ENCODE measurements at regions not wholly inside any gene's neighbourhood (a gene's known extent, or its start where the extent isn't known, plus 50 kb on each side); places are given as distances from the start of the nearest gene placed in this dataset.

DNA sequence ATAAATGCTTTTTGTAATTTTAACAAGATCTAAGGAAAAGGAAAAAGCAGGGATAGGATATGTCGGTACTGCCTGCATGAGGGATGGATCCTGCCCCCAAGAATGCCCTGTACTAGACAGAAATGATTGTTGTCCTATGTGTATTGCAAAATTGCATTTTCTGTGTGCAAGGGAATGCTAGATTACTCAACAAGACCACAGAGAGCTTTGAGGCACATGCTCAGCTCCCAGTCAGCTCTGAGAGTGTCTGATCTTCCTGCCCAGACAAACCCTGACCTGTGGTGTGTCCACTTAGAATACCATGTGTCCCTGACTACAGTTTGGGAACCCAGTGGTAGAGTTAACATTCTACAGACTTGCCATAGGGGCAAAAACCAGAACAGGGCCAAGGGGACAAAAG, 129.2 kb upstream of the PAK3 start:
- no peak for DNase-seq
- Histone ChIP-seq H3K27ac (ENCODE audit: insufficient read depth, low read length, poor library complexity, severe bottlenecking) (no peak overlapping the region), H3K9me3 (ENCODE audit: control insufficient read depth, low read length) (no peaks in the 10 kb centered on the region), H3K27me3 (replicated peaks; ENCODE audit: control insufficient read depth, insufficient read depth, low read length, poor library complexity, severe bottlenecking) (no peaks in the 10 kb centered on the region), H3K36me3 (ENCODE audit: control insufficient read depth, insufficient read depth, low read length) (no peaks in the 10 kb centered on the region), H3K4me3 (ENCODE audit: insufficient read depth, low read depth, low read length, poor library complexity, severe bottlenecking) (no peak overlapping the region), H3K4me1 (ENCODE audit: control insufficient read depth, insufficient read depth, low read length, poor library complexity, severe bottlenecking) (no peaks in the 10 kb centered on the region)

DNA sequence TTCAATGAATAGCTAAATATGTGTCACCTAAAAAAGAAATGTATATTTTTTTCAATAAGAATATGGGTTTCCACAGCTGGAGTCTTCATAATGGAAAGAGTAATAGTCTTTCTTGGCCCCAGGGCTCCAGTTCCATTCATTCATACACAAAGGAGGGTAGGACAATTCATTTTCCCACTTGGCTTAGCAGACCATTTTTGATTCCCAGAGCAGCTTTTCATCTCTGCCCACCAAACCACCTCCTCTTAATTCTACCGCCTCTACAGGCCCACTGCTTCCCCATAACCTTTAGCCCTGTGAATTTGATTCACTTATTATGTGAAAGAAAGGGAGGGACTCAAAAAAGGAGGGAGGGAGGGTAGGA, 129.9 kb upstream of the PAK3 start:
- H3K4me1 ChIP-seq (ENCODE audit: control insufficient read depth, insufficient read depth, low read length, poor library complexity, severe bottlenecking), result no peaks in the 10 kb centered on the region
- no peak for DNase-seq
- H3K27ac ChIP-seq (ENCODE audit: insufficient read depth, low read length, poor library complexity, severe bottlenecking), result no peak overlapping the region

DNA sequence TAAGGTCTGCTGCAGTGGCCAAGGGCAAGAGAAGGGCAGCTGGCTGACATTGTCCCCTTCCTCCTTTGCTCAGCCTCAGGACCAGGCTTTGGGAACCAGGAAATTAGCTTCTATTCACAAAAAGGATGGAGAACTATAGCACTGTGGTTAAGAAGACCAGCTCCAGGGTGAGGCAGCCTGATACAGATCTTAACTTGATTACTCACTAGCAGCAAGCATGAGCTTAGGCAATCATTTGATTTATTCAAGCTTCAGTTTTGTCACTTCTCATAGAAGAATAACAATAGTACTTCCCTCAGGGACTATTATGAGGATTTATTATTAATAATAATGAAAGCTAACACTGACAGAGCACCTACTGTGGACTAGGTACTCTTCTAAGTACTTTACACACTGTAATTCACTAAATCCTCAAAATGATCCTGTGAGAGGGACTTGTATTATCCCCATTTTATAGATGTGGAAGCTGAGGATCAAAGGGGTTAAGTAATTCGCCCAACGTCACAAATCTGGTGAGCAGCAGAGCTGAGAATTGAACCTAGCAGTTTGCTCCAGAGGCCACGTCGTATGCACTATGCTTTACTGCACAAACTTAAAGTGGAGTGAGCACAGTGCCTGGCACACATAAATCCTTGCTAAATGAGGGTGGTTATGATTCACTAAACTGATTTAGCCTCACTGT, 130.4 kb upstream of the PAK3 start:
- Histone ChIP-seq H3K9me3 (ENCODE audit: control insufficient read depth, low read length) (no peaks in the 10 kb centered on the region), H3K36me3 (ENCODE audit: control insufficient read depth, insufficient read depth, low read length) (no peaks in the 10 kb centered on the region), H3K27me3 (replicated peaks; ENCODE audit: control insufficient read depth, insufficient read depth, low read length, poor library complexity, severe bottlenecking) (no peaks in the 10 kb centered on the region), H3K4me3 (ENCODE audit: insufficient read depth, low read depth, low read length, poor library complexity, severe bottlenecking) (no peak overlapping the region), H3K4me1 (ENCODE audit: control insufficient read depth, insufficient read depth, low read length, poor library complexity, severe bottlenecking) (no peaks in the 10 kb centered on the region), H3K27ac (ENCODE audit: insufficient read depth, low read length, poor library complexity, severe bottlenecking) (no peak overlapping the region)
- no peak for DNase-seq

More for the DNA sequence above, 129.9 kb upstream of the PAK3 start:
- Histone ChIP-seq H3K4me3 (ENCODE audit: insufficient read depth, low read depth, low read length, poor library complexity, severe bottlenecking) (no peak overlapping the region), H3K9me3 (ENCODE audit: control insufficient read depth, low read length) (no peaks in the 10 kb centered on the region), H3K27me3 (replicated peaks; ENCODE audit: control insufficient read depth, insufficient read depth, low read length, poor library complexity, severe bottlenecking) (no peaks in the 10 kb centered on the region), H3K36me3 (ENCODE audit: control insufficient read depth, insufficient read depth, low read length) (no peaks in the 10 kb centered on the region)

DNA sequence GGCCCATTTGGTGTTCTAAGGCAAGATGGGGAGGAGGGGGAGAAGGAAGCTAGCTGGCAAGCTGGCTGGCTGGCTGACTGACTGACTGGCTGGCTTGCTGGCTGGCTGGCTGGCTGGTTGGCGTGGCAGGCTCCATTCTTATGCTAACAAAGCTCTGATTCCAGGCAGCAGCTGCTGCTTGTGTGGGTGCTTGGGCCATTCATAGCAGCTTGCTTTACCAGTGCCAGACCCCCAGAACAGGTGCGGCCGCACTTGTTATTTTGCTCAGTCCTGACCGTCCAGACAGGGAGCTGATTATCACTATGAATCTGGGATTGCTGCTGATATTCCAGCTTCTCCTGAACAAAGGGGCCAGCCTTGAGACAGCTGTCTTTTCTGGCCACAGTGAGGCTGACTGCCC, 131.2 kb upstream of the PAK3 start:
- Histone ChIP-seq H3K27ac (ENCODE audit: insufficient read depth, low read length, poor library complexity, severe bottlenecking) (no peak overlapping the region), H3K4me1 (ENCODE audit: control insufficient read depth, insufficient read depth, low read length, poor library complexity, severe bottlenecking) (no peaks in the 10 kb centered on the region), H3K36me3 (ENCODE audit: control insufficient read depth, insufficient read depth, low read length) (no peaks in the 10 kb centered on the region), H3K4me3 (ENCODE audit: insufficient read depth, low read depth, low read length, poor library complexity, severe bottlenecking) (no peak overlapping the region), H3K9me3 (ENCODE audit: control insufficient read depth, low read length) (no peaks in the 10 kb centered on the region), H3K27me3 (replicated peaks; ENCODE audit: control insufficient read depth, insufficient read depth, low read length, poor library complexity, severe bottlenecking) (no peaks in the 10 kb centered on the region)
- DNase-seq, result no peak

DNA sequence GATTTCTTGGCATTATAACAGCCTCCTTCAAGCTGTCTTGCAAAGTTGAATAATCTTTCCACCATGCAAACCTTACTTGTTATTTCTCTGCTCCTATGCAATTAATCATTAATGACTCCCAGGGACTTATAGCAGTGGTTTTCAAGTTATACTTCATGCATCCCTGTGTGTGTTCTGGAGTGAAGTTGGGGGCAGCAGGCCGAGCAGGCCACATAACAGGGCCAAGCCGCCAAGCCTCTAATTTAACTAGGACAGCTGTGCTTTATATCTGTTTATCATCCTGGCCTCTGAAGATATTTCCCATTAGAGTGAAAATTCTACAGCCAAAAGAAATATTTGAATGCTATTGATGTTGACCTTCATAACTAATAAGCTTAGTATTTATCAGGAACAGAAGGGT, 133.5 kb upstream of the PAK3 start:
- H3K9me3 ChIP-seq (ENCODE audit: control insufficient read depth, low read length), result no peaks in the 10 kb centered on the region
- H3K36me3 ChIP-seq (ENCODE audit: control insufficient read depth, insufficient read depth, low read length), result no peaks in the 10 kb centered on the region
- no peak for DNase-seq
- no peak overlapping the region for H3K4me3 ChIP-seq (ENCODE audit: insufficient read depth, low read depth, low read length, poor library complexity, severe bottlenecking)
- no peak overlapping the region for H3K27ac ChIP-seq (ENCODE audit: insufficient read depth, low read length, poor library complexity, severe bottlenecking)
- H3K4me1 ChIP-seq (ENCODE audit: control insufficient read depth, insufficient read depth, low read length, poor library complexity, severe bottlenecking), result no peaks in the 10 kb centered on the region
- no peaks in the 10 kb centered on the region for H3K27me3 ChIP-seq (replicated peaks; ENCODE audit: control insufficient read depth, insufficient read depth, low read length, poor library complexity, severe bottlenecking)

GRCh38 chrX:110955706-110956105, 140.3 kb upstream of the PAK3 start:
- no peak overlapping the region for H3K4me3 ChIP-seq (ENCODE audit: insufficient read depth, low read depth, low read length, poor library complexity, severe bottlenecking)
- no peak for DNase-seq
- no peaks in the 10 kb centered on the region for H3K36me3 ChIP-seq (ENCODE audit: control insufficient read depth, insufficient read depth, low read length)
- H3K27ac ChIP-seq (ENCODE audit: insufficient read depth, low read length, poor library complexity, severe bottlenecking), result no peak overlapping the region
- no peaks in the 10 kb centered on the region for H3K9me3 ChIP-seq (ENCODE audit: control insufficient read depth, low read length)
- H3K27me3 ChIP-seq (replicated peaks; ENCODE audit: control insufficient read depth, insufficient read depth, low read length, poor library complexity, severe bottlenecking), result no peaks in the 10 kb centered on the region
- no peaks in the 10 kb centered on the region for H3K4me1 ChIP-seq (ENCODE audit: control insufficient read depth, insufficient read depth, low read length, poor library complexity, severe bottlenecking)

DNA sequence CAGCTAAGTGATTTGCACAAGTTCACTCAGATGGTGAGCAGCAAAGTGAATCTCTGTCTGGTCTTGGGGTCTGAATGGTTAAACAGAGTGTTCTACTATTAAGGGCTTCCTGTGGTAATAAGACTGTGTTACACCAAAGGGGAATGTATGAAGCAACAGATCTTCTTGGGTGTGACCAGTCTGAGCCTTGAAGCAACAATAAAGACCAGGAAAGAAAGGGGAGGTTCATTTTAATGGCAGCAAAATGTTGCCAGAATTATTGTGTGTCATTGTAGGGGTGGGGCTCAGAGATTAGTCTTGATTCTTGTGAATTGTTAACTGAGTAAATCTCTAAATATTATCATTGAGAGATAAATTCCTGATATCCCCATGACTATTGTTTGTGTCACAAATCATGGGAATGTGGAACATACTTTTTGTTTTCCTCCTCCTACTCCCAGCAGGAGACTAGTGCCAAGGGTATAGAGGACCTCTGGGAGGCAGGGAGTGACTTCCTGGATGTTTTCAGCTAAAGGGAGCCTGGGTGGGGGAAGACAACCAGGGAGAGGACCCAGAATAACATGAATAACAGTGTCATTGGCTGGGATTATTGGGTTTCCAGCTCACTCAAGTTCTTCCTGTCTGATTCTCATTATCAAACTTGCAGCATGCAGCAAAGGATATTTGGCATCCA, 141.4 kb upstream of the PAK3 start:
- Histone ChIP-seq H3K27ac (ENCODE audit: insufficient read depth, low read length, poor library complexity, severe bottlenecking) (no peak overlapping the region), H3K27me3 (replicated peaks; ENCODE audit: control insufficient read depth, insufficient read depth, low read length, poor library complexity, severe bottlenecking) (no peaks in the 10 kb centered on the region), H3K4me1 (ENCODE audit: control insufficient read depth, insufficient read depth, low read length, poor library complexity, severe bottlenecking) (no peaks in the 10 kb centered on the region), H3K36me3 (ENCODE audit: control insufficient read depth, insufficient read depth, low read length) (no peaks in the 10 kb centered on the region), H3K4me3 (ENCODE audit: insufficient read depth, low read depth, low read length, poor library complexity, severe bottlenecking) (no peak overlapping the region), H3K9me3 (ENCODE audit: control insufficient read depth, low read length) (no peaks in the 10 kb centered on the region)
- no peak for DNase-seq

DNA sequence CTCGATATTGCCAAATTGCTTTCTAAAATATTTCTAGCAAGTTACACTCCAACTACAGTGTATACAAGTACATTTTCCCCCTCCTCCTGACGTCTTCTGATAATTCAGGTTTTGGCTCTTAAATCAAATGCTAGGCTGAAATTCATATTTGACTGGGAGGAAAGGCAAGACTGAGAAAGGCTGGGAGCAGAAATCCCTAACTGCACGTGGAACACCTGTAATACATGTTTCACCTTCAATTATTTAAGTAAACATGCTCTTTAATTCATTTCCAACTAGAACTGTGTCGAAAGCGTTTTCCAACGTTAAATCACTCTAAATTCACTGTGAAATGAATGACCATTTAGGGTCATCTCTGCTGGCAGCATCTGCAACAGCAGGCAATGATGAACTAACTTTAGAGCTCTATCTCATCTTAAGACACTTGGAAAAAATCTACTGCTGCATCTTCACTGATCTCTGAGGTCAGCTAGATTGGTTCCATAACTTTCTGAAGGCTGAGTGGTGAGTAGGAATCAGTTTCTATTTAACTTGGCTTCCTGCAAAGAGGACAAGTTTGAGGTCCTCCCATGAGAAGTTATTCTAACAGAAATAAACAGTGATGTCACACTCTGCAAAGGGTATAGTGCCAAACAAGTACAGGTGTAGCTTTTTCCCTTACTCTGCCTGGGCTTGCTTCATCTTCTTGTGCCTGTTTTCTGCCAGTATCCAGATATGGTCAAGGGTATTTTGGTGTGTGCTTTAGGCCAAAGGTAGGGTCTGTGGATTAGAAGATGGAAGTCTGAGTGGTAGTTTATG, 144.3 kb upstream of the PAK3 start:
- Histone ChIP-seq H3K27ac (ENCODE audit: insufficient read depth, low read length, poor library complexity, severe bottlenecking) (no peak overlapping the region), H3K27me3 (replicated peaks; ENCODE audit: control insufficient read depth, insufficient read depth, low read length, poor library complexity, severe bottlenecking) (no peaks in the 10 kb centered on the region), H3K4me3 (ENCODE audit: insufficient read depth, low read depth, low read length, poor library complexity, severe bottlenecking) (no peak overlapping the region), H3K9me3 (ENCODE audit: control insufficient read depth, low read length) (no peaks in the 10 kb centered on the region), H3K36me3 (ENCODE audit: control insufficient read depth, insufficient read depth, low read length) (no peaks in the 10 kb centered on the region), H3K4me1 (ENCODE audit: control insufficient read depth, insufficient read depth, low read length, poor library complexity, severe bottlenecking) (no peaks in the 10 kb centered on the region)
- DNase-seq, result no peak

DNA sequence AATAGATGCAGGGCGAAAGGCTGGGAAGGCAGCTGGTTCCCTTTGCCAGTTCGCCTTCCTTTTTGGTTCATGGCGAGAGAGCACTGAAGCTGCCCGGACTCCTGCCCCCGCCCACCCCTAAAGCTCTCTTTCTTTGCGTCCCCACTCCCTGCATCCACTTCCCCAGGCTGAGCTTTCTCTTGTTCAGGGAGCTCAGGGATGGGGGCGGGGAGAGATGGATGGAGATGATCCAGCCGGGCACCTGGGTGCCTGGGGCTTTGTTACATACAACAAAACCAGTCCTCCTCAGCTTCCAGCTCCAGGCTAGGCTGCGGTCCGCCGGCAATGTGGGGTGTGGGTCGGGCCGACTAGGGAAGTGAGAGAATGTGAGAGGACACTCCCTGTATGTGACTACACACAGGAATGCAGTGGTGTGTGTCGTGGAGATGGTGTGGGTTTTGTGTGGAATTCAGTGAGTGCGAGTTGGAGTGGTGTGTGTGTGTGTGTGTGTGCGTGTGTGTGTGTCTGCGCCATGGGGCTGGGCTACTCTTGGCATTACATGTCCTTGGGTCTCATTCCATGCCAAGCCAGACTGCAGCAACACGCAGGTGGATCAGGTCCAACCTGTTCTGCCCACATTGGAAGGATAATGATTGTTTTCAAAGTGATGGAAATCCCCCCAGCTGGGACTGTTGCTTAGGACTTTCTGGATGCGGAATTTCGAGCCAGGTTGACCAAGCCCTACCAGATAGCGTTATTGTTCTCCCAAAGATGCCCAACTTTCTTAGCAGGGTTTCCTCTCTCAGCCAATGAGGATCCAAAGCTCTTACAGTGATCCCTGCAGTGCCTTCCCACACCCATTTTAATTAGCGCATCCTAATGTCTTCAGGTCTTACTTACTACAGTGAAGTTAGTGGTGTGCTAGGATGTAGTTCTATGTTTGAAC, 149.4 kb upstream of the CHRDL1 start:
- H3K27ac ChIP-seq (ENCODE audit: insufficient read depth, low read length, poor library complexity, severe bottlenecking), result no peak overlapping the region
- H3K9me3 ChIP-seq (ENCODE audit: control insufficient read depth, low read length), result no peaks in the 10 kb centered on the region
- H3K27me3 ChIP-seq (replicated peaks; ENCODE audit: control insufficient read depth, insufficient read depth, low read length, poor library complexity, severe bottlenecking), result no peaks in the 10 kb centered on the region
- H3K4me1 ChIP-seq (ENCODE audit: control insufficient read depth, insufficient read depth, low read length, poor library complexity, severe bottlenecking), result no peaks in the 10 kb centered on the region
- no peaks in the 10 kb centered on the region for H3K36me3 ChIP-seq (ENCODE audit: control insufficient read depth, insufficient read depth, low read length)
- no peak for DNase-seq
- no peak overlapping the region for H3K4me3 ChIP-seq (ENCODE audit: insufficient read depth, low read depth, low read length, poor library complexity, severe bottlenecking)
